GM12864 (cell line): ENCODE measurements at regions not wholly inside any gene's neighbourhood (a gene's known extent, or its start where the extent isn't known, plus 50 kb on each side); places are given as distances from the start of the nearest gene placed in this dataset.
"Not testable (repeated sequence)": the region's sequence is repeated elsewhere in the genome, so short reads cannot be mapped to it uniquely, and the experiment has no call there.

Source experiments
- DNase-seq: peaks from one replicate; pipeline ENCODE4 v3.0.0-alpha.2; 2011; ENCODE audit warnings: low read depth
- H3K4me3 ChIP-seq: 2 replicates; pipeline ENCODE4 v1.5.1; 2011; ENCODE audit warnings: mild to moderate bottlenecking, low read depth, low read length, control low read depth
- CTCF ChIP-seq: IDR thresholded peaks from 2 replicates; pipeline ENCODE4 v1.5.1; 2011; ENCODE audit warnings: low read depth, mild to moderate bottlenecking, moderate library complexity, low read length, control low read depth, inconsistent platforms; ENCODE audit errors: missing control alignments

- DNase-seq: no peak
- no peak for TF ChIP-seq CTCF
- no peak overlapping the region for H3K4me3 ChIP-seq
Observed at GRCh38 chr2:131658769-131659131, 131.1 kb downstream of the CCDC74A start.

GRCh38 chr2:131659168-131659572 lies 131.5 kb downstream of the CCDC74A start:
- H3K4me3 ChIP-seq: no peak overlapping the region
- no peak for TF ChIP-seq CTCF
- DNase-seq: no peak

GRCh38 chr2:131661101-131661782 lies 133.6 kb downstream of the CCDC74A start:
- H3K4me3 ChIP-seq, DNase-seq: not testable (repeated sequence)

GRCh38 chr2:131661884-131662535 lies 134.3 kb downstream of the CCDC74A start:
- not testable (repeated sequence) for DNase-seq, H3K4me3 ChIP-seq

GRCh38 chr2:131663501-131663900 lies 135.8 kb downstream of the CCDC74A start:
- DNase-seq, H3K4me3 ChIP-seq: not testable (repeated sequence)

- H3K4me3 ChIP-seq, DNase-seq: not testable (repeated sequence)
Observed at GRCh38 chr2:131665716-131666115, 138.0 kb downstream of the CCDC74A start.

GRCh38 chr2:131668794-131669540 lies 141.3 kb downstream of the CCDC74A start:
- H3K4me3 ChIP-seq: not testable (repeated sequence)
- peak; percentile 70 for DNase-seq

- not testable (repeated sequence) for H3K4me3 ChIP-seq, DNase-seq
Observed at GRCh38 chr2:131671841-131672470, 144.3 kb downstream of the CCDC74A start.

- DNase-seq: not testable (repeated sequence)
- TF ChIP-seq CTCF: peak; percentile 72
- H3K4me3 ChIP-seq: peak overlapping the region; percentile 49
Observed at GRCh38 chr2:131672471-131673399, 145.0 kb downstream of the CCDC74A start.
